ENCODE measurements at regions not wholly inside any gene's neighbourhood (a gene's known extent, or its start where the extent isn't known, plus 50 kb on each side); places are given as distances from the start of the nearest gene placed in this dataset.
"Not testable (repeated sequence)": the region's sequence is repeated elsewhere in the genome, so short reads cannot be mapped to it uniquely, and the experiment has no call there.

DNA sequence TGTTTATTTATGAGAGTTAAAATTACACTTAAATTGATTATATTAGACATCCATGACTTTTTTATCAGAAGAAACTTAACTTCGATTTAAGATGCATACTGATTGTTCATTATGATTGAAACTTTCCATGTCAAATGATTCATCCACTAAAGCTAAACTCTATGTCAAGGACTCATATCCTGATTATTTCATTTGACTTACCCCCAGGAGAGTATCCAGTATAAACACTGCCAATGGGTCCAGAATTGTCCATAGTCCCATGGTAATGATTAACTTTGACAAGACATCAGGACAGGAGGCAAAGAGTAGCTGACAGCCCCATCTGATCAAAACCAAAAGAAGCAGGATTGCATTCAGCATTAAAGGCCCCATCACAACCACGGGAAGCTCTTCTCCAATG is 709.9 kb downstream of the TFAP2A start:
- DNase-seq (ENCODE audit: low read depth in 2 of 2), result no peak

GRCh38 chr6:9702914-9703313 is 712.0 kb downstream of the TFAP2A start:
- no peak for DNase-seq (ENCODE audit: low read depth in 2 of 2)

DNA sequence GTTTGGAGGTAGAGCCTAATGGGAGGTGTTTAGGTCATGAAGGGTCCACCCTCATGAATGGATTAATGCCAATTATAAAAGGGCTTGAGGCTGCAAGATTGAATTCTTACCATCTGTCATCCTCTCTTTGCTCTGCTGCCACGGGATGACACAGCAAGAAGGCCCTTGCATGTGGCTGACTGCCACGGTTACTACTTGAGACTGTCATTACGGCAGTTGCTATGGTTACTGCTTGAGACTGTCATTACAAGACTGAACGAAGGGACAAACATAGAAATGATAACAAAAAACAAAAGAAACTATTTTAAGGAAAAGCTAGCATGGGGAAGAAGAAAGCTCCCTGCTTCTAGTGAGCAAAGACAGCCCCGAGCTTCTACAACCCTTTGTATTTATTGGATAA is 715.0 kb downstream of the TFAP2A start:
- DNase-seq (ENCODE audit: low read depth in 2 of 2), result no peak

GRCh38 chr6:9697263-9697931 is 717.5 kb downstream of the TFAP2A start:
- no peak for DNase-seq (ENCODE audit: low read depth in 2 of 2)

DNA sequence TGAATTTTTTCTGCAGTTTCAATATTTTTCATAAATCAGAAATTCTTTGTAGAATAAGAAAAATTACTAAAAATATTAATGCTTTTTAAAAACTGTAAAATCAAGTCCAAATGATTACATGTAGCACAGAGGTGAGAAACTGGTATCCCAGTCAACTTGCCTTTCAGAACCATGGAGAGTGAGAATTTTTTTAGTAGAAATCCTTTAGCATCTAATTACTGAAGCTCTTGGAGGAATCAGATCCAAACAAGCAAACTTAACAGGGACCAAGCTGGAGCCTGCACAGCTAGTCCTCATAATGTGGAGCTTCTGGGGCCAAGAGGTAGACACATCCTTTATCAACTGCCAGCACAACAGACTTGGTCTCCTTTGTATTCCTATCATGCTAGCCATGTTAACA is 724.5 kb downstream of the TFAP2A start:
- DNase-seq (ENCODE audit: low read depth in 2 of 2), result no peak

- DNase-seq (ENCODE audit: low read depth in 2 of 2), result not testable (repeated sequence)
Observed at GRCh38 chr6:9680727-9681126, 734.1 kb downstream of the TFAP2A start.

DNA sequence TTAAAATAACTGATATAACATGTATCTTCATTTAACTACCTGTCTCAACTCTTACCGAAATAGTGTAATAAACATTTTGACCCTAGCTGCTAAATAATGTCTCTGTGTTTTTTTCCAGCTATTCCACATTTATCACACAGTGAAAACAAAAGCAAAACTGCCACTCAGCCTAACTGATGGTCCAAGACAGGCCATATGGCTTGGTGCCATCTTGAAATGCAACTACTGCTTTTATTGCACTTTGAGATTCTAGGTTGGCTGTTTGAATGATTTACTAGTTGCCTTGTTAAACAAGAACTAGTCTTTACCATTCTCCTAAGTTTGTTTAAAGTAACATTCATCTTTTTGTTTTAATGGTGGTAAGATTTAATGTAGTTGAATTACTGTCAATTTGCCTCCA is 739.8 kb downstream of the TFAP2A start:
- no peak for DNase-seq (ENCODE audit: low read depth in 2 of 2)

- DNase-seq (ENCODE audit: low read depth in 2 of 2), result no peak
Observed at GRCh38 chr6:9659848-9660247, 755.0 kb downstream of the TFAP2A start.

DNA sequence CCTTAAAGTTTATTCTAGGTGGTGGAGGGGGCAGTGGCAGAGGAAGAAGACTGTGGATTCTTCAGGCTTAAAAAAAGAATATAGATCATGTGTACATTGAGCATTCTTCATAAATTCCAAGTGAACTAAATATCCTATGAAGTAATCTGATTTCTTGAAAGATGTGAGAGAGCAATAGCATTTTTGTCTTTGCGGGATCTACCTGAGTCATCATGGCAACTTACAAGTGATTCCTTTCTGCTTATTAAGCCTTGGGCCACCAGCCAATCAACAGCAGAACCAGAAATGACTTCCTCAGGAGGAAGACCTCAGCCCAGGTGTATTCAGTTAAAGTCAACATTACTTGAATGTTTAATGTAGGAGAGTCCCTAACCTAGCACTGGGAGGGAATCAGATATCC is 756.9 kb downstream of the TFAP2A start:
- no peak for DNase-seq (ENCODE audit: low read depth in 2 of 2)

DNA sequence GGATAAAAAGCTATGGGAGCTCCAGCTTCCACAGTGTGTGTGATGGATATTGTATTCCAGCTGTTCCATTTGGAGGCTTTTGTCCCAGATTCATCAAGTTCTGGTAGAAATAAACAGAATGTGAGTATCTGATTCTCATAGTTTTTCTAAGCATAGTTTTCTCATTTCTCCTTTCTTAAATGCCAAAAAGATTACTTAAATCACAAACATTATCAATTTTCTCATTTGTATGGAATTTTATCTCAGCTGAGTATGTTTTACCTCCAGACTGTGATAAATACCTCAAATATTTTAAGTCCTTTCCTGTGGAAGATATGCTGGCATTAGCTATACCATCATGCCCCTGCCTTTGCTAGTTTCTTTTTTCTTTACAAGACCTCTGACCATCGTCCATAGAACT is 767.3 kb downstream of the TFAP2A start:
- no peak for DNase-seq (ENCODE audit: low read depth in 2 of 2)

DNA sequence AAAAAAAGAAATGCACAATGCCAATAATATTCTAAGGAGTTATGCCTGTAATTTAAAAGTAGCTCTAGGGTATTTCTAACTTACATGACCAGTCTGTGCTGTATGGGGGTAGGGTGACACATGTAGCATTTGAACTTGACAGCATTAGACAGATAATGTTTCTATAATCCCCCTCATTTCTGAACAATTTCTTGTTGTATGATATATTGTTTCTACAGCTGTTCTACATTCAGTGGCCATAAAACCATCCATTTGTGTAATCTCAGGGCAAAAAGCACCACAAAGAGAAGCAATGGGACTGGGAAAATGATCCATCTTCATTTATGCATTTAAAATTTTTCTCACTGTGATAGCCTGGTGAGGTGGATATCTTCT is 767.8 kb downstream of the TFAP2A start:
- DNase-seq (ENCODE audit: low read depth in 2 of 2), result no peak

- no peak for DNase-seq (ENCODE audit: low read depth in 2 of 2)
Observed at GRCh38 chr6:9646342-9647070, 768.4 kb downstream of the TFAP2A start.

DNA sequence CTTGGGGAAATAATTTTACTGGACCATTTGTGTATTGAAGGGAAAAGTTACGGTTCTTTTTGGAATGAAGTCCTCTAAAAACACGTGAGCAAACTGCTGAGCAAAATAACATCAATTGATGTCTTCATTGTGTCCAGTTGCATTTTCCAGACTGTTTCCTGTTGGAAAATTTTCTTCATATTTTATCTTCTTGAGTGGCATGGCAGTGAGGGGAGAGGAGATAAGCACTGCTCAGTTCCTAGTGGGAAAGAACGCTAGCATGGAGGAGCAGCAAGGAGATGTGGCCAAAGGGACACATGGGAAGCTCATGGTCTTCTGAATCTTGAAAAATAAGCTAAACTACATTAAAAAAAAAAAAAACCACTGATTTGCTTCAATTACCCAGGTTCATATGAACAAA is 776.0 kb downstream of the TFAP2A start:
- no peak for DNase-seq (ENCODE audit: low read depth in 2 of 2)

DNA sequence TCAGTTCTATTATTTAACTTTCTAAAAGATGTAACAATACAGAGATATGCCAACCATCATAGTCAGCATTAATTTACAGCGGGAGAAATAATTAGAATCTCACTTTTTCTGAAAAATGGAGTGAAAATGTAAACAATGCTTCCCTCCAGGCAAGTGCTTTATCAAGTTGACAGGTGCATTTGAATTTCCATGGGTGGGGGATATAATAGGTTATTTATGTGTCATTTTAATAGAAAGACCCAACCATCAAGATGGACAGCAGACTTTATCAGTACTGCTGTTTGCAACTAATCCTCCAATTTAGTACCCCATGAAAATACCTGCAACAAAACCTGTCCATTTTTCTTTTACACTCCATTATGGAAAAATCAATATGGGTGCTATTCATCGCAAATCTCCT is 780.1 kb downstream of the TFAP2A start:
- no peak for DNase-seq (ENCODE audit: low read depth in 2 of 2)

GRCh38 chr6:9632026-9632425 is 782.8 kb downstream of the TFAP2A start:
- no peak for DNase-seq (ENCODE audit: low read depth in 2 of 2)

DNA sequence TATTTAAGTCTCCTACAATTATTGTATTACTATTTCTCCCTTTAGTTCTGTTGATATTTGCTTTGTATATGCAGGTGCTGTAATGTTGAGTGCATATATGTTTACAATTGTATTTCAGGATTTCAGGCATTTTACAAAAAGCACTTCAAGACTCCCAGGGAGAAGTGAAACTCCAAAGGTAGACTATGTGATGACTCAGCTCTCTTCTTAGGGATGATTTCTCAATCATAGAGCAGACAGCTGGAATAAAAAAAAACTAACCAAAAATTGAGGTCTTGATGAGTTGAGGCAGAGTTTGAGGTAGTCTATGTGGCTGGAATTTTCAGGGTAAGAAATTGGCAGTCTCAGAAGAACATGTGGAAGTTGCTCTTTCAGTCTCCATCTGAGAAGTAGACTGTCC is 786.1 kb downstream of the TFAP2A start:
- DNase-seq (ENCODE audit: low read depth in 2 of 2), result no peak

DNA sequence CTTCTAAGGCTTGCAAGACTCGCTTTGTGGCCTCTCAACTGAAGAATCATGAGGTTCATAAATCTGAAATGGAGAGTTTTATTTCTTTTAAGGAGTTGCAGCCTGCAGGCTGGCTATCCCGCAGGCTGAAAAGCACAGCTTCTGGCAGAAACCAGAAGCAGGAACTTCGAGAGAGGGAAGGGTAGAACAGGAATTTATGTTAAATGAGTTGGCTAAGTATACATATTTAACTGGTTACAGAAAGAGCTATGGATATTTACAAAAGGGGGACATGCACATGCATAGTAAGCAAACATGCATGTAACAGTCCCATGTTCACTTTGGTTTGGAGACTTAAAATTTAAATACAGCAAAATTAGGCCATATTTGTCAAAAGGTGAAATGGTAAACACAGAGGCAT is 787.0 kb downstream of the TFAP2A start:
- no peak for DNase-seq (ENCODE audit: low read depth in 2 of 2)

GRCh38 chr6:9623985-9624384 is 790.9 kb downstream of the TFAP2A start:
- no peak for DNase-seq (ENCODE audit: low read depth in 2 of 2)

DNA sequence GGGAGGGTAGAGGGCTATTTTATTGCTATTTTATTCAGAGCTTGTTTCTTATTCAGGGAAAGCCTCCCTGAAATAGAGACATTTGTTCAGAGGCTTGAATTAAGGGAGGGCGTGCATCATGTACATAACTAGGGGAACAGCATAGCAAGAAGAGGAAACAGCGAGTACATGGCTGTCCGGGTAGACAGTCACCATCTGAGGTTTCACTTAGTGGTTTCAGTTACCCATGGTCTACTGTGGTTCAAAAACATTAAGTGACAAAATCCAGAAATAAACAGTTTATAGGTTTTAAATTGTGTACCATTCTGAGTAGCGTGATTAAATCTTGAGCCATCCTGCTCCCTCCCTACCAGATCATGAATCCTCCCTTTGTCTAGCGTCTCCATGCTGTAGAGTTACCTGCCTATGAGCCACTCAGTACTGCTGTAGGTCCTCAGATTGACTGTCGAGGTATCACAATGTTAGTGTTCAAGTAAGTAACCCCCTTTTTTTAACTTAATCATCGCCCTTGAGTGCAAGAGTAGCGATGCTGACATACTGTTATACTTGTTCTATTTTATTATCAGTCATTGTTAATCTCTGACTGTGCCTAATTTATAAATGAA is 791.5 kb downstream of the TFAP2A start:
- no peak for DNase-seq (ENCODE audit: low read depth in 2 of 2)

GRCh38 chr6:9621276-9621675 is 793.6 kb downstream of the TFAP2A start:
- DNase-seq (ENCODE audit: low read depth in 2 of 2), result no peak

DNA sequence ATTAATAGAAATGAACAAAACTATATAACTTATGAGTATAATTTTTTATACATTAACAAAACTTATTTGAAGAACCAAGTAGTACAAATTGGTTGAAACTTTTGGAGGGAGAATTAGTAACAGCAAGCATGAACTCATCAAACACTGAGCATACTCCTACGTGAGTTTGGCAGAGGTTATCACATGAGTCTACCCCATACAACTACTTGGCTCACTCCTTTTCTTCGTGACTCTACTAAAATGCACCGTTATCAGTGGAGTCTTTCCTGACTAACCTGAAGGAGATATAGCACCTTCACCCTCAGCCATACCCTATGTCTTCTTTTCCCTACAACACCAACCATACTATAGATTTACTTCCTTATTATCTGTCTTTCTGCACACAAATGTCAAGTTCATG is 794.2 kb downstream of the TFAP2A start:
- DNase-seq (ENCODE audit: low read depth in 2 of 2), result no peak

DNA sequence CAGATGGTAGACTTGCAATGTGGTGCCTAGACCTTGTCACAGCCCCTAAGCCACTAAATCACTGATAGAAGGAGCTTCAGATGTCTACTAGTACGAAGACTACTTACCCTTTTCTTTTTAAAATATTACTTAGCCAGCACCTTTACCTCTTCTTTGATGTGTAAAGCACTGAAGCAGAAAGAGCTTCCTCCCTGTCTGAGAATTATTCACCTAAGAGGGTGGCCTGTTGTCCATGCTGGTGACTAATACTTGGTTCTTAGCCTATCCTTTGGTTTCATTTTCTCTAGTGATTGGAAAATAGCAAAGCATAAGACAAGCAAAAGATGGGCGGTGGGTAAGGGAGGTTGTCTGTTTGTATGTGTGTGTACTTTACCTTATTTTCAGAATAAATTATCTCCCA is 794.6 kb downstream of the TFAP2A start:
- no peak for DNase-seq (ENCODE audit: low read depth in 2 of 2)

GRCh38 chr6:9614778-9615177 is 800.1 kb downstream of the TFAP2A start:
- no peak for DNase-seq (ENCODE audit: low read depth in 2 of 2)
